Heart left ventricle (tissue), 16 donors: ENCODE measurements at regions not wholly inside any gene's neighbourhood (a gene's known extent, or its start where the extent isn't known, plus 50 kb on each side); places are given as distances from the start of the nearest gene placed in this dataset.

Experiments
- ATAC-seq, 4 donors: fragments of 200-7000 bp; cut with Tn5 transposase; one replicate each; pipeline ENCODE4 v1.9.1; 2020 to 2022; ENCODE audit warnings: moderate library complexity in 4 of 4, mild to moderate bottlenecking in 3 of 4, moderate number of reproducible peaks in 1 of 4
- DNase-seq, 5 donors: peaks; one replicate each; pipeline ENCODE4 v3.0.0-alpha.2; 2020
- H3K27ac ChIP-seq, 12 donors: fragments of 200-600 bp; sonication (generic) in 4 of 12; one replicate each; pipeline versions ENCODE4 v1.5.0 to v1.8.0; 2016 to 2022; ENCODE audit warnings: mild to moderate bottlenecking in 2 of 12
- H3K27me3 ChIP-seq, 9 donors: fragments of 200-600 bp; sonication (generic) in 2 of 9; one replicate each; pipeline versions ENCODE4 v1.5.1 to v1.8.0; 2016 to 2022; ENCODE audit warnings: mild to moderate bottlenecking in 3 of 9
- H3K36me3 ChIP-seq, 9 donors: fragments of 200-600 bp; sonication (generic) in 2 of 9; one replicate each; pipeline versions ENCODE4 v1.5.0 to v1.8.0; 2018 to 2022; ENCODE audit warnings: mild to moderate bottlenecking in 2 of 9
- H3K4me1 ChIP-seq, 12 donors: fragments of 200-600 bp; sonication (generic) in 4 of 12; one replicate each; pipeline versions ENCODE4 v1.5.0 to v1.8.0; 2016 to 2022; ENCODE audit warnings: mild to moderate bottlenecking in 3 of 12
- H3K4me3 ChIP-seq, 12 donors: fragments of 200-600 bp; sonication (generic) in 4 of 12; one replicate each; pipeline versions ENCODE4 v1.5.0 to v1.8.0; 2017 to 2022; ENCODE audit warnings: mild to moderate bottlenecking in 9 of 12, moderate library complexity in 4 of 12
- H3K9me3 ChIP-seq, 12 donors: fragments of 200-600 bp; sonication (generic) in 4 of 12; one replicate each; pipeline versions ENCODE4 v1.5.0 to v1.8.0; 2016 to 2022; ENCODE audit warnings: mild to moderate bottlenecking in 1 of 12
- POLR2A ChIP-seq, 2 donors: fragments of 450-650 bp; IDR thresholded peaks; one replicate each; pipeline ENCODE4 v1.6.1; 2017; ENCODE audit warnings: antibody characterized with exemption in 2 of 2, mild to moderate bottlenecking in 2 of 2, moderate library complexity in 2 of 2
- WGBS, 4 donors: extraction: QIAGEN DNeasy Blood & Tissue Kit in 2 of 4; methylation state at CpG; one replicate each; pipeline versions ENCODE4 v1.1.5 to v1.1.7; 2013 to 2018; 5-methylcytosine and 5-hydroxymethylcytosine counted together
- intact Hi-C, 10 donors: fragments of 100-400 bp; cut with DNase I; formaldehyde crosslinking; loops; one replicate each; pipeline versions ENCODE4 v1.11.1 to v1.14.2; 2022
- TF ChIP-seq, protein P1 (sequence below), 12 donors: fragments of 200-600 bp; sonication (generic) in 4 of 12; IDR thresholded peaks; one replicate each; pipeline versions ENCODE4 v1.5.0 to v1.8.0; 2018 to 2022; ENCODE audit warnings: antibody characterized with exemption in 12 of 12, mild to moderate bottlenecking in 5 of 12
- donor health status: ischemic (EF 13 %, LVEDD 7.1; RV severe dilation, severe dysfunction).
- donor health status: healthy with polysubstance abuse.
- donor health status: DM: no; HTN: yes; CAD: no.
- donor health status: DM: no; HTN: no; CAD: no.
- donor health status: ischemic (EF 25% LVEDD 6.9; RV normal size, moderate dysfunction).
- donor health status: ischemic (EF 25% LVEDD 5.7; RV mildly dilated, moderate dysfunction).
- donor health status: healthy.
- donor health status: DM: yes; HTN: yes; CAD: no.
- donor health status: ischemic (EF 35%, LVEDD 5.7; RV mildly dilated, moderate dysfunction).
- donor health status: nonischemic (EF 11% LVEDD 7.7; RV severe dilation, severe dysfunction).
- donor health status: DM: yes; HTN: yes; CAD: no.
- donor health status: PGD.
- donor health status: ischemic (EF 29% LVEDD 5.4; RV normal size, mild dysfunction).
- donor health status: nonischemic (EF 23%, LVEDD 6.1; RV moderate dilation, normal function).

DNA sequence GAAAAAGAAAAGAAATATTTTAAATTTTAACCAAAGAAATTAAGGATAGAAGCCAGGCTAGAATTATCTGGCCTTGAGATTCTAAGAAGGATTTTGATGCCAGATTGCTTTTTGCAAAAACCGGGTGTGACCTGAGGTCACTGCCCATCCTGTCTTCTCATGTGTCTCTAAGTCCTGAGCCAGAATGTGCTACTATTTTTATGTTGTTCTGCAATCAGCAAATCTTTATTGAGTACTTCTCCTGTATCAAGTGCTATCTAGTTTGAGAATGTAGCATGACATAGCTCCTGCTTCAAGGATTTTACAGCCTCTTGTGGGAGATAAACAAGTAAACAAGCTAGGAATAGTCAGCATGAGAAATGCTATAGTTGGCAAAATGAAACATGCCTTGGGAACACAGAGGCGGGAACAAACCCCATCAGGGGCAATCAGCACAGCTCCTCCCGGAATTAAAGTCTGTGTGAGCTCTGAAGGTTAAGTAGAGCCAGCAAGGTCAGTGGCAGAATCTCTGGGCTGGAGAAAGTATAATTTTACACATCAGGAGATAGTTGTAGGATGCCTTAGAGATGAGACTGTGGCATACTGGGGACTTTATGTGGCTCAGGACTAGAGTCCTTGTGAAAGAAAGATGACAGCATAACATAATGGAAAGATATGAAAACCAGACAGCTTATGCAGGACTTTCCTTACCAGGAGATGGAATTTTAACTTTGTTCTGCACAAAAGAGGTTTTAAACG, 899.5 kb upstream of the SLC10A2 start:
- 42 to 58% (median 46%) methylated on average over 4 of the region's 4 CpGs for WGBS, 4 donors
- intact Hi-C loops = no loop called here
- ATAC-seq = no peak

DNA sequence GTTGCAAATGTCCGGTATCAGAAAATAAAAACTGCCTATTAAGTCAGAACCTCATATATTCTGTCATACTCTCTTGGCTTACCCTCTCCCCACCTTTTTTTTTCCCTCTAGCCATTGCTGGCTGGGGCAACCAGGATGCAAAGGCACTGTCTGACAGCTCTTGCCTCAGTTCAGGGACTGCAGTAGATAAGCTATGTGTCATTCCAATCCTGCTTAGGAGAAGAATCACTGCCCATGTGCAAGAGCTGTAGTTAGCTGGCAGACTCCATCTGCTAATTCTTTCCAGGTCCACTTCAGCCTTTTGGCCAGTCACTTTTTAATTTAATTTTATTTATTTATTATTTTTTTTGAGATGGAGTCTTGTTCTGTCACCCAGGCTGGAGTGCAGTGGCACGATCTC, 895.6 kb upstream of the SLC10A2 start:
- TF ChIP-seq, protein P1, sequence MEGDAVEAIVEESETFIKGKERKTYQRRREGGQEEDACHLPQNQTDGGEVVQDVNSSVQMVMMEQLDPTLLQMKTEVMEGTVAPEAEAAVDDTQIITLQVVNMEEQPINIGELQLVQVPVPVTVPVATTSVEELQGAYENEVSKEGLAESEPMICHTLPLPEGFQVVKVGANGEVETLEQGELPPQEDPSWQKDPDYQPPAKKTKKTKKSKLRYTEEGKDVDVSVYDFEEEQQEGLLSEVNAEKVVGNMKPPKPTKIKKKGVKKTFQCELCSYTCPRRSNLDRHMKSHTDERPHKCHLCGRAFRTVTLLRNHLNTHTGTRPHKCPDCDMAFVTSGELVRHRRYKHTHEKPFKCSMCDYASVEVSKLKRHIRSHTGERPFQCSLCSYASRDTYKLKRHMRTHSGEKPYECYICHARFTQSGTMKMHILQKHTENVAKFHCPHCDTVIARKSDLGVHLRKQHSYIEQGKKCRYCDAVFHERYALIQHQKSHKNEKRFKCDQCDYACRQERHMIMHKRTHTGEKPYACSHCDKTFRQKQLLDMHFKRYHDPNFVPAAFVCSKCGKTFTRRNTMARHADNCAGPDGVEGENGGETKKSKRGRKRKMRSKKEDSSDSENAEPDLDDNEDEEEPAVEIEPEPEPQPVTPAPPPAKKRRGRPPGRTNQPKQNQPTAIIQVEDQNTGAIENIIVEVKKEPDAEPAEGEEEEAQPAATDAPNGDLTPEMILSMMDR (IDR thresholded peaks at IDR 0.05) = no peak
- no peak for TF ChIP-seq POLR2A (IDR thresholded peaks at IDR 0.05)
- DNase-seq (no peak), ATAC-seq (no peak)
- WGBS, 4 donors = 92 to 98% (median 94%) methylated on average over 2 of the region's 2 CpGs
- H3K36me3 ChIP-seq = no peaks in the 10 kb centered on the region
- intact Hi-C loops = no loop called here
- H3K4me3 ChIP-seq = no peak overlapping the region
- H3K4me1 ChIP-seq = no peaks in the 10 kb centered on the region
- no peak overlapping the region for H3K27ac ChIP-seq
- H3K27me3 ChIP-seq = no peaks in the 10 kb centered on the region
- H3K9me3 ChIP-seq = no peaks in the 10 kb centered on the region

More for the DNA sequence above, 899.5 kb upstream of the SLC10A2 start:
- no peak overlapping the region for H3K4me3 ChIP-seq
- H3K27me3 ChIP-seq = no peaks in the 10 kb centered on the region
- DNase-seq = no peak
- H3K9me3 ChIP-seq = no peaks in the 10 kb centered on the region
- no peaks in the 10 kb centered on the region for H3K4me1 ChIP-seq
- no peak overlapping the region for H3K27ac ChIP-seq
- no peaks in the 10 kb centered on the region for H3K36me3 ChIP-seq
- no peak for TF ChIP-seq POLR2A (IDR thresholded peaks at IDR 0.05)
- TF ChIP-seq, protein P1 (IDR thresholded peaks at IDR 0.05) = no peak

DNA sequence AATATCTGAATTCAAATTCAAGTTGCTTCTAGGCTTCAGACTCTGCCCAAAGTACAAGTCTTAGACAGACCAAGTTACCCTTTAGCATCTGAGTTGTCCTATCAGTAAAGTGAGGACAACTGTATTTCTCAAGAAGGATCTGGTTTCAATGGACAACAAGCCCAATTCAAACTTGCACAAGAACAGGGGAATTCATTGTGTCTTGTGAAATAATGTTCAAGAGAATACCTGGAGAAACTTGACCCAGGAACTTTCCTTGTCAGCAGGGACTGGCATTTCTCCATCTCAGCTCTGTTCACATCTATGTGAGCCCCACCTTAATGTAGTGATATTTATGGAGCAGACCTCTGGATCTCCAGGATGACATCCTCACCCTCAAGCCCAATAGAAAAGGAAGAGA, 894.9 kb upstream of the SLC10A2 start:
- no peaks in the 10 kb centered on the region for H3K9me3 ChIP-seq
- H3K27me3 ChIP-seq = no peaks in the 10 kb centered on the region
- no peaks in the 10 kb centered on the region for H3K36me3 ChIP-seq
- H3K4me1 ChIP-seq = no peaks in the 10 kb centered on the region
- no peak overlapping the region for H3K4me3 ChIP-seq
- DNase-seq (no peak), ATAC-seq (no peak)
- intact Hi-C loops = no loop called here
- H3K27ac ChIP-seq = no peak overlapping the region
- TF ChIP-seq POLR2A (IDR thresholded peaks at IDR 0.05) = no peak
- TF ChIP-seq, protein P1 (IDR thresholded peaks at IDR 0.05) = no peak

DNA sequence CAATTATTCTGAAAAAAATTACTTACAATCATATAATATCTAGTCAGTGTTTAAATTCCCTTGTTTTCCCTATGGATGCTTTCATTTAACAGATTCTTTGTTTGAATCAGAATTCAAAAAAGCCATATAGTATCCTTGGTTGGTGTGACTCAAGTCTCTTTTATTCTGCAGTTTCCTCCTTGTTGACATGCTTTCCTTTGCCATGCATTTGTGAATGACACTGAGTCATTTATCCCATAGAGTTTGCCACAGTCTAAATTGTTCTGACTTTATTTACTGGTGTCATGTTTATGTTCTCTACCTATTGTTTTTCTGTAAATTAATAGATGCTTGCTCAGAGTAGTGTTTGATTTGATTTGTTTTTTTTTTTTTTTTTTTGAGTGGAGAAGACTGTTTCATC, 893.8 kb upstream of the SLC10A2 start:
- Histone ChIP-seq H3K27ac (no peak overlapping the region), H3K36me3 (no peaks in the 10 kb centered on the region), H3K27me3 (no peaks in the 10 kb centered on the region), H3K9me3 (no peaks in the 10 kb centered on the region), H3K4me1 (no peaks in the 10 kb centered on the region), H3K4me3 (no peak overlapping the region)
- ATAC-seq (no peak), DNase-seq (no peak)
- intact Hi-C loops = no loop called here
- TF ChIP-seq, protein P1 (IDR thresholded peaks at IDR 0.05) = no peak
- no peak for TF ChIP-seq POLR2A (IDR thresholded peaks at IDR 0.05)
